GM19438 (cell line): ENCODE measurements at regions not wholly inside any gene's neighbourhood (a gene's known extent, or its start where the extent isn't known, plus 50 kb on each side); places are given as distances from the start of the nearest gene placed in this dataset.

Experiments
- ATAC-seq: cut with Tn5 transposase; IDR thresholded peaks from one replicate; pipeline ENCODE4 v1.9.1; 2021; ENCODE audit warnings: low read depth; ENCODE audit not compliant: unreplicated experiment

- no peak for ATAC-seq
These were observed 2029.9 kb upstream of the AGA start for GRCh38 chr4:179472164-179472563.

GRCh38 chr4:179478608-179479007, 2036.4 kb upstream of the AGA start:
- ATAC-seq = no peak

GRCh38 chr4:179485781-179486180, 2043.5 kb upstream of the AGA start:
- no peak for ATAC-seq

GRCh38 chr4:179486570-179487335, 2044.5 kb upstream of the AGA start:
- ATAC-seq = no peak

GRCh38 chr4:179492260-179493080, 2050.2 kb upstream of the AGA start:
- ATAC-seq = no peak

- no peak for ATAC-seq
These were observed 2061.7 kb upstream of the AGA start for GRCh38 chr4:179503976-179504375.

- ATAC-seq = no peak
These were observed 2067.3 kb upstream of the AGA start for GRCh38 chr4:179509489-179509888.

- ATAC-seq = no peak
These were observed 2079.7 kb upstream of the AGA start for GRCh38 chr4:179521952-179522351.

GRCh38 chr4:179530958-179531357, 2088.7 kb upstream of the AGA start:
- no peak for ATAC-seq

GRCh38 chr4:179536694-179537093, 2094.5 kb upstream of the AGA start:
- no peak for ATAC-seq

GRCh38 chr4:179539641-179540040, 2097.4 kb upstream of the AGA start:
- ATAC-seq = no peak

- ATAC-seq = no peak
These were observed 2101.5 kb upstream of the AGA start for GRCh38 chr4:179543771-179544170.

GRCh38 chr4:179544496-179544895, 2102.3 kb upstream of the AGA start:
- ATAC-seq = no peak

- no peak for ATAC-seq
These were observed 2109.9 kb upstream of the AGA start for GRCh38 chr4:179552131-179552530.

- no peak for ATAC-seq
These were observed 2121.5 kb upstream of the AGA start for GRCh38 chr4:179563741-179564140.

- ATAC-seq = no peak
These were observed 2127.3 kb upstream of the AGA start for GRCh38 chr4:179569549-179569948.

GRCh38 chr4:179582164-179582905, 2140.1 kb upstream of the AGA start:
- ATAC-seq = no peak

GRCh38 chr4:179583221-179583620, 2141.0 kb upstream of the AGA start:
- no peak for ATAC-seq

- no peak for ATAC-seq
These were observed 2141.9 kb upstream of the AGA start for GRCh38 chr4:179584101-179584500.

- ATAC-seq = no peak
These were observed 2143.5 kb upstream of the AGA start for GRCh38 chr4:179585761-179586160.

GRCh38 chr4:179586460-179586859, 2144.2 kb upstream of the AGA start:
- ATAC-seq = no peak
